Endothelial cell of umbilical vein (primary cell): ENCODE measurements at regions not wholly inside any gene's neighbourhood (a gene's known extent, or its start where the extent isn't known, plus 50 kb on each side); places are given as distances from the start of the nearest gene placed in this dataset.

Source experiments
- BruUV-seq: library from RNA; stranded (reverse); fragments of 400-500 nt; replicated peaks from 2 replicates; lab custom pipeline; 2021; lab: Mats Ljungman, UMichigan
- CTCF ChIA-PET: fragments of 300-600, 350-600 bp; sonication (Branson Sonifier 250); formaldehyde crosslinking; loops from one replicate; lab custom pipeline; 2021; ENCODE audit warnings: antibody characterized with exemption, inconsistent platforms; lab: Charles Lee
- POLR2A ChIA-PET: fragments of 300-600, 350-600 bp; sonication (Branson Sonifier 250); formaldehyde crosslinking; loops from one replicate; lab custom pipeline; 2021; ENCODE audit warnings: antibody characterized with exemption, inconsistent platforms; lab: Charles Lee
- DNase-seq: peaks from one replicate; pipeline ENCODE4 v3.0.0-alpha.2; 2011; ENCODE audit warnings: low read depth, low spot score
- FAIRE-seq: peaks from 2 replicates; lab custom pipeline; 2011; peaks lifted over from hg19 to GRCh38; lab: Jason Lieb, UNC
- H2AFZ ChIP-seq: 2 replicates; pipeline ENCODE4 v1.6.0; 2012; ENCODE audit warnings: low read depth, low read length, control low read depth, inconsistent platforms
- H3K27ac ChIP-seq: 2 replicates; pipeline ENCODE4 v1.5.1; 2011; ENCODE audit warnings: low read depth, mild to moderate bottlenecking, control low read depth, low read length, moderate library complexity; ENCODE audit not compliant: insufficient read depth
- H3K27me3 ChIP-seq, 2 experiments: 2 replicates each; pipeline versions ENCODE4 v1.6.0 to v1.6.1; 2011; ENCODE audit warnings: low read length in 2 of 2, mixed read lengths in 1 of 2; ENCODE audit not compliant: control insufficient read depth in 2 of 2, insufficient read depth in 2 of 2
- H3K36me3 ChIP-seq, 2 experiments: 2 replicates in 1 of 2; 3 replicates in 1 of 2; pipeline ENCODE4 v1.5.1; 2011; ENCODE audit warnings: low read length in 2 of 2, mild to moderate bottlenecking in 1 of 2, moderate library complexity in 1 of 2; ENCODE audit not compliant: control insufficient read depth in 2 of 2, insufficient read depth in 2 of 2; ENCODE audit errors: extremely low read depth in 1 of 2
- H3K4me1 ChIP-seq: 3 replicates; pipeline ENCODE4 v1.5.1; 2011; ENCODE audit warnings: mild to moderate bottlenecking, low read length; ENCODE audit not compliant: control insufficient read depth, insufficient read depth; ENCODE audit errors: extremely low read depth
- H3K4me2 ChIP-seq: 2 replicates; pipeline ENCODE4 v1.6.1; 2011; ENCODE audit warnings: low read length, control low read depth, mixed read lengths; ENCODE audit not compliant: insufficient read depth
- H3K4me3 ChIP-seq, 3 experiments: fragments of 200-600 bp in 1 of 3; sonication (generic), shearing (Covaris generic) in 1 of 3; replicated peaks in 1 of 3; 2 replicates each; pipeline ENCODE4 v1.5.1; 2011 to 2016; ENCODE audit warnings: control low read depth in 3 of 3, low read length in 3 of 3, mild to moderate bottlenecking in 2 of 3, inconsistent platforms in 1 of 3, low read depth in 1 of 3, moderate library complexity in 1 of 3; ENCODE audit not compliant: insufficient read depth in 1 of 3
- H3K79me2 ChIP-seq: 2 replicates; pipeline ENCODE4 v1.6.0; 2012; ENCODE audit warnings: low read length, inconsistent platforms; ENCODE audit not compliant: control insufficient read depth, insufficient read depth
- H3K9ac ChIP-seq: replicated peaks from 2 replicates; pipeline ENCODE3; 2011; ENCODE audit warnings: low read length, control low read depth; ENCODE audit not compliant: insufficient read depth; ENCODE audit errors: extremely low read depth
- H3K9me1 ChIP-seq: replicated peaks from 3 replicates; pipeline ENCODE4 v1.6.0; 2011; ENCODE audit warnings: mild to moderate bottlenecking, low read length; ENCODE audit not compliant: control insufficient read depth, insufficient read depth; ENCODE audit errors: extremely low read depth
- H3K9me3 ChIP-seq: replicated peaks from 2 replicates; pipeline ENCODE4 v1.5.1; 2012; ENCODE audit warnings: low read length, inconsistent platforms; ENCODE audit not compliant: control insufficient read depth, insufficient read depth
- H4K20me1 ChIP-seq: replicated peaks from 2 replicates; pipeline ENCODE3; 2011; ENCODE audit warnings: mild to moderate bottlenecking, low read length; ENCODE audit not compliant: control insufficient read depth, insufficient read depth; ENCODE audit errors: extremely low read depth
- EZH2 ChIP-seq: IDR thresholded peaks from 2 replicates; pipeline ENCODE4 v1.6.1; 2012; ENCODE audit warnings: borderline replicate concordance, low read depth, mild to moderate bottlenecking, moderate library complexity, low read length, inconsistent platforms; ENCODE audit not compliant: severe bottlenecking
- FOS ChIP-seq: IDR thresholded peaks from 2 replicates; pipeline ENCODE4 v1.6.1; 2011; ENCODE audit warnings: mild to moderate bottlenecking, low read length, moderate library complexity, borderline replicate concordance; ENCODE audit not compliant: insufficient read depth
- GATA2 ChIP-seq: IDR thresholded peaks from 2 replicates; pipeline ENCODE4 v1.7.0; 2011; ENCODE audit warnings: low read depth, mild to moderate bottlenecking, moderate library complexity, mixed read lengths, low read length; ENCODE audit not compliant: insufficient read length, insufficient read depth
- JUN ChIP-seq: IDR thresholded peaks from 2 replicates; pipeline ENCODE4 v1.6.1; 2011; ENCODE audit warnings: borderline replicate concordance, low read depth; ENCODE audit not compliant: insufficient read length, insufficient read depth
- MYC ChIP-seq: IDR thresholded peaks from one replicate; pipeline ENCODE4 v1.6.1; 2011; ENCODE audit warnings: mild to moderate bottlenecking, low read depth, low read length
- POLR2A ChIP-seq: IDR thresholded peaks from 2 replicates; pipeline ENCODE4 v1.6.1; 2012; ENCODE audit warnings: low read depth, mild to moderate bottlenecking, control low read depth, low read length
- POLR2AphosphoS5 ChIP-seq: IDR thresholded peaks from 2 replicates; pipeline ENCODE4 v1.6.1; 2012; ENCODE audit warnings: low read depth, mild to moderate bottlenecking, control low read depth, low read length, moderate library complexity; ENCODE audit not compliant: insufficient read depth
- dilution Hi-C: fragments of 300-500 bp; cut with MboI; formaldehyde crosslinking; loops from one replicate; pipeline ENCODE4 v1.15.0; 2019; ENCODE audit warnings: low sequenced_read_pairs; ENCODE audit not compliant: extremely low pct_ligation_motif_present
- intact Hi-C: fragments of 100-400 bp; cut with micrococcal nuclease; formaldehyde crosslinking; loops from one replicate; pipeline ENCODE4 v1.10.0; 2022
- TF ChIP-seq, protein P1 (sequence below): IDR thresholded peaks from 2 replicates; pipeline ENCODE4 v1.6.1; 2011; ENCODE audit not compliant: insufficient read depth, insufficient read length
- TF ChIP-seq, protein P2 (sequence below), 2 donors: IDR thresholded peaks; 1 replicate in 1 of 2; 2 replicates in 1 of 2; pipeline ENCODE4 v1.5.1; 2011; ENCODE audit warnings: low read length in 2 of 2, mild to moderate bottlenecking in 2 of 2, moderate library complexity in 2 of 2, control low read depth in 1 of 2, inconsistent platforms in 1 of 2, low read depth in 1 of 2; ENCODE audit not compliant: insufficient read depth in 1 of 2; ENCODE audit errors: extremely low read depth in 1 of 2

DNA sequence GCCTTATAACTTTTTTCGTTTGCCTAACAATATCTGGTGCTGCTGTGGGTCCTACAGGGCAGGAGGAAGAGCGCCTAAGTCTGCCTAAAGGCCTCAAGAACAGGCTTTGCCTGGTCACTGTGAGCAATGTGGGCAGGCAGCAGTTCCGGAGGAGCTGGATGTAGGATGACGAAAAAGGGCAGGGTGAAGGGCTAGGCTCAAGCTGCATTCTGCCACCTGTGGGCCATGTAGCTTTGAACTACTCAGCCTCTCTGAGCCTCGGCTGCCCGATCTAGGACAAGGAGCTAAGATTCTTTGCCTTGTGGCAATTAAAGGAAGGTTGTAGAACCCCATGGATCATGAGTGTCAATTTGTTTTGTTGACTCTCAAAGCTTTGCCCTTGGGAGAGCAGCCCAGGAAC, 57.1 kb upstream of the MAMLD1 start:
- TF ChIP-seq POLR2AphosphoS5 (no peak), FOS (no peak), GATA2 (no peak)
- TF ChIP-seq, protein P1, sequence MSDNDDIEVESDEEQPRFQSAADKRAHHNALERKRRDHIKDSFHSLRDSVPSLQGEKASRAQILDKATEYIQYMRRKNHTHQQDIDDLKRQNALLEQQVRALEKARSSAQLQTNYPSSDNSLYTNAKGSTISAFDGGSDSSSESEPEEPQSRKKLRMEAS = no peak
- H4K20me1 ChIP-seq = no peaks in the 10 kb centered on the region
- no peak overlapping the region for H2AFZ ChIP-seq
- no peaks in the 10 kb centered on the region for H3K9me3 ChIP-seq
- H3K27me3 ChIP-seq = no peaks in the 10 kb centered on the region
- no peaks in the 10 kb centered on the region for H3K79me2 ChIP-seq
- H3K4me3 ChIP-seq = no peak overlapping the region
- H3K9me1 ChIP-seq = no peaks in the 10 kb centered on the region
- H3K4me1 ChIP-seq = no peaks in the 10 kb centered on the region
- POLR2A ChIA-PET = no interaction called here
- no peak overlapping the region for H3K27ac ChIP-seq
- CTCF ChIA-PET = no interaction called here
- H3K9ac ChIP-seq = no peak overlapping the region
- no peaks in the 10 kb centered on the region for H3K36me3 ChIP-seq
- dilution Hi-C loops = no loop called here
- DNase-seq (no peak), FAIRE-seq (no peak)
- H3K4me2 ChIP-seq = no peak overlapping the region
- BruUV-seq = no TSS peak
- intact Hi-C loops = no loop called here

DNA sequence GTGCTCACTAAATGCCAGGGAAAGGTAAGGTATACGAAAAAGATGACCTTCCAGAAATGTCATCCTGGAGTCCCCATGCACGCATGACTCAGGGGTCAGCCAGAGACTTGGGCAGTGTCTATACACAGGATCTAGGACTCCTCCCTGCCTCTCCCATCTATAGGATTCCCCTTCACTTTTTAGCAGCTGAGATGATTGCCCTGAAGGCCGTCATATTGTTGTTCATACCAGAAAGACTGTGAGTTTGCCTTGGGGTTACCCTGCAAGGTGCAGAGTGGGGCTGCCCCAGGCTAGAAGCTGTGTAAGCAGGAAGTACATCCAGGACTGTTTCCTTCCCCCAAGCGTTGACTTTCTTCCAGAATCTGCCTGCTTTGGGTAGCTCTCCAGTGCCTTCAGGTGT, 55.1 kb upstream of the MAMLD1 start:
- TF ChIP-seq FOS = no peak
- TF ChIP-seq POLR2A = no peak
- TF ChIP-seq EZH2 = no peak
- TF ChIP-seq MYC = no peak
- TF ChIP-seq, protein P1 = no peak
- TF ChIP-seq, protein P2, sequence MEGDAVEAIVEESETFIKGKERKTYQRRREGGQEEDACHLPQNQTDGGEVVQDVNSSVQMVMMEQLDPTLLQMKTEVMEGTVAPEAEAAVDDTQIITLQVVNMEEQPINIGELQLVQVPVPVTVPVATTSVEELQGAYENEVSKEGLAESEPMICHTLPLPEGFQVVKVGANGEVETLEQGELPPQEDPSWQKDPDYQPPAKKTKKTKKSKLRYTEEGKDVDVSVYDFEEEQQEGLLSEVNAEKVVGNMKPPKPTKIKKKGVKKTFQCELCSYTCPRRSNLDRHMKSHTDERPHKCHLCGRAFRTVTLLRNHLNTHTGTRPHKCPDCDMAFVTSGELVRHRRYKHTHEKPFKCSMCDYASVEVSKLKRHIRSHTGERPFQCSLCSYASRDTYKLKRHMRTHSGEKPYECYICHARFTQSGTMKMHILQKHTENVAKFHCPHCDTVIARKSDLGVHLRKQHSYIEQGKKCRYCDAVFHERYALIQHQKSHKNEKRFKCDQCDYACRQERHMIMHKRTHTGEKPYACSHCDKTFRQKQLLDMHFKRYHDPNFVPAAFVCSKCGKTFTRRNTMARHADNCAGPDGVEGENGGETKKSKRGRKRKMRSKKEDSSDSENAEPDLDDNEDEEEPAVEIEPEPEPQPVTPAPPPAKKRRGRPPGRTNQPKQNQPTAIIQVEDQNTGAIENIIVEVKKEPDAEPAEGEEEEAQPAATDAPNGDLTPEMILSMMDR (IDR thresholded peaks at IDR 0.05; ENCODE audit: extremely low read depth in 1 of 2, insufficient read depth in 1 of 2, low read depth in 1 of 2, low read length in 2 of 2) = no peak
- TF ChIP-seq GATA2 = no peak
- TF ChIP-seq POLR2AphosphoS5 = no peak
- TF ChIP-seq JUN = no peak
- Histone ChIP-seq H3K79me2 (no peaks in the 10 kb centered on the region), H3K9ac (no peak overlapping the region), H3K27ac (no peak overlapping the region), H4K20me1 (no peaks in the 10 kb centered on the region), H3K9me3 (no peaks in the 10 kb centered on the region), H3K4me3 (no peak overlapping the region), H3K27me3 (no peaks in the 10 kb centered on the region), H3K4me1 (no peaks in the 10 kb centered on the region), H2AFZ (no peak overlapping the region), H3K9me1 (no peaks in the 10 kb centered on the region), H3K36me3 (no peaks in the 10 kb centered on the region), H3K4me2 (no peak overlapping the region)
- ChIA-PET CTCF (no interaction called here), POLR2A (no interaction called here)
- DNase-seq (no peak), FAIRE-seq (no peak)
- intact Hi-C loops = no loop called here
- BruUV-seq = no TSS peak
- dilution Hi-C loops = no loop called here
